A673 (cell line): ENCODE measurements at regions not wholly inside any gene's neighbourhood (a gene's known extent, or its start where the extent isn't known, plus 50 kb on each side); places are given as distances from the start of the nearest gene placed in this dataset.

Experiments
- BruUV-seq: library from RNA; stranded (reverse); fragments of 400-500 nt; replicated peaks from 2 replicates; lab custom pipeline; 2021; lab: Mats Ljungman, UMichigan
- CTCF ChIA-PET: fragments of 300-600 bp; sonication (Branson Sonifier 250); formaldehyde crosslinking; loops from one replicate; lab custom pipeline; 2022; ENCODE audit warnings: antibody characterized with exemption; lab: Charles Lee
- POLR2A ChIA-PET: fragments of 300-600 bp; sonication (Branson Sonifier 250); formaldehyde crosslinking; loops from one replicate; lab custom pipeline; 2022; ENCODE audit warnings: antibody characterized with exemption; ENCODE audit not compliant: low non-redundant PET; lab: Charles Lee
- DNase-seq: peaks from one replicate; pipeline ENCODE4 v3.0.0-alpha.2; 2015; ENCODE audit warnings: low spot score
- H3K27ac ChIP-seq: fragments of 200-600 bp; sonication (generic); 2 replicates; pipeline ENCODE4 v1.5.1; 2016; ENCODE audit warnings: mixed run types, low read depth, mild to moderate bottlenecking, mixed read lengths, antibody characterized with exemption, low read length; ENCODE audit not compliant: poor library complexity, severe bottlenecking
- H3K27me3 ChIP-seq: fragments of 200-600 bp; sonication (generic); replicated peaks from 2 replicates; pipeline ENCODE4 v1.6.1; 2017; ENCODE audit warnings: mixed run types, low read depth, mild to moderate bottlenecking, mixed read lengths, antibody characterized with exemption, low read length; ENCODE audit not compliant: insufficient read depth, poor library complexity
- H3K36me3 ChIP-seq: fragments of 200-600 bp; sonication (generic); 2 replicates; pipeline ENCODE4 v1.6.1; 2016; ENCODE audit warnings: mixed run types, mild to moderate bottlenecking, mixed read lengths, antibody characterized with exemption, low read length; ENCODE audit not compliant: insufficient read depth, poor library complexity, severe bottlenecking
- H3K4me1 ChIP-seq: fragments of 200-600 bp; sonication (generic); 2 replicates; pipeline ENCODE4 v1.6.1; 2017; ENCODE audit warnings: mixed run types, mild to moderate bottlenecking, mixed read lengths, antibody characterized with exemption, low read length; ENCODE audit not compliant: insufficient read depth, poor library complexity, severe bottlenecking
- H3K4me3 ChIP-seq: fragments of 200-600 bp; sonication (generic); 2 replicates; pipeline ENCODE4 v1.5.1; 2016; ENCODE audit warnings: low read depth, mixed run types, mild to moderate bottlenecking, mixed read lengths, low read length; ENCODE audit not compliant: poor library complexity, severe bottlenecking
- H3K9me3 ChIP-seq: fragments of 200-600 bp; sonication (generic); 2 replicates; pipeline ENCODE4 v1.6.1; 2016; ENCODE audit warnings: mixed run types, low read depth, mild to moderate bottlenecking, mixed read lengths, antibody characterized with exemption, low read length; ENCODE audit not compliant: poor library complexity, severe bottlenecking
- EZH2 ChIP-seq: fragments of 200-600 bp; sonication (generic); IDR thresholded peaks from 2 replicates; pipeline ENCODE4 v1.6.1; 2017; ENCODE audit warnings: borderline replicate concordance, low read depth, mild to moderate bottlenecking, mixed read lengths, antibody characterized with exemption, low read length; ENCODE audit not compliant: poor library complexity, severe bottlenecking
- intact Hi-C: fragments of 100-400 bp; cut with micrococcal nuclease; formaldehyde crosslinking; loops from one replicate; pipeline ENCODE4 v1.10.0; 2022; ENCODE audit not compliant: unreplicated experiment
- TF ChIP-seq, protein P1 (sequence below): fragments of 300-800, 200-600 bp; sonication (generic); conservative IDR thresholded peaks from 2 replicates; pipeline ENCODE4 v1.5.1; 2017; ENCODE audit warnings: low read depth, mild to moderate bottlenecking, antibody characterized with exemption, low read length, moderate library complexity, mixed read lengths

DNA sequence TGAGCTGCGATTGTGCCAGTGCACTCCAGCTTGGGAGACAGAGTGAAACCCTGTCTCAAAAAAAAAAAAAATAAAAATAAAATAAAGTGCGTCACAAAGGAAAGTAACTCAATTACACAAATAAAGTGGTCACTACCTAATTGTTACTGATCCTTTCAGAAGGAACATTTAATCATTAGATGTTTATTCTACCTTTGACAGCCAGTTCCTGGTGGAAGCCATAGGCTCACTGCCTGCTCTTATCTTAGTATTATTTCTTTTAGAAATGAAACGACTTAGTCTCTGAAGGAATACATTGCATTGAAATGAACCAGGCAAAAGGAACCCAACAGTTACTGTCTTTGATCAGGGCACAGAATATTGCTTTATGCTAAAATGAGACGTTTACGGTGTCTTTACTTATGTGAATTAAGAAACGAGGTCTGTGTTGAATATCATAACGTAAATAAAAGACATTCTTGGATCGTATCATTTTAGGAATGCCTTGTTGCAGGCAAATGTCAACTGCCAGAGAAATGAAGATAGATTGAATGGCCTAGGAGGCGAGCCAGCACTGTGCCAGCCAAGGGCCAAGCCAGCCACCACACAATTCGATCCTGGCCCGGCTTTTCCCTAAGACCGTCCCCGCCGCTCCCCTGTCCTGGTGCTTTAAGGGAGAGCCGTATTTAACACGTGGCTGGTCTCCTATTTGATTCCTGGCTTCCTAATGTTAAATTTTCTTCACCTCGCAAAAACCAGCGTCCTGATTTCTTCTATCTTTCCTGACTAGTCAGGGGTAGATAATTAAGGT lies 136.7 kb upstream of the GMDS start:
- no peaks in the 10 kb centered on the region for H3K36me3 ChIP-seq
- H3K27ac ChIP-seq = no peak overlapping the region
- no peaks in the 10 kb centered on the region for H3K27me3 ChIP-seq
- H3K4me1 ChIP-seq = no peaks in the 10 kb centered on the region
- TF ChIP-seq, protein P1, sequence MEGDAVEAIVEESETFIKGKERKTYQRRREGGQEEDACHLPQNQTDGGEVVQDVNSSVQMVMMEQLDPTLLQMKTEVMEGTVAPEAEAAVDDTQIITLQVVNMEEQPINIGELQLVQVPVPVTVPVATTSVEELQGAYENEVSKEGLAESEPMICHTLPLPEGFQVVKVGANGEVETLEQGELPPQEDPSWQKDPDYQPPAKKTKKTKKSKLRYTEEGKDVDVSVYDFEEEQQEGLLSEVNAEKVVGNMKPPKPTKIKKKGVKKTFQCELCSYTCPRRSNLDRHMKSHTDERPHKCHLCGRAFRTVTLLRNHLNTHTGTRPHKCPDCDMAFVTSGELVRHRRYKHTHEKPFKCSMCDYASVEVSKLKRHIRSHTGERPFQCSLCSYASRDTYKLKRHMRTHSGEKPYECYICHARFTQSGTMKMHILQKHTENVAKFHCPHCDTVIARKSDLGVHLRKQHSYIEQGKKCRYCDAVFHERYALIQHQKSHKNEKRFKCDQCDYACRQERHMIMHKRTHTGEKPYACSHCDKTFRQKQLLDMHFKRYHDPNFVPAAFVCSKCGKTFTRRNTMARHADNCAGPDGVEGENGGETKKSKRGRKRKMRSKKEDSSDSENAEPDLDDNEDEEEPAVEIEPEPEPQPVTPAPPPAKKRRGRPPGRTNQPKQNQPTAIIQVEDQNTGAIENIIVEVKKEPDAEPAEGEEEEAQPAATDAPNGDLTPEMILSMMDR = no peak
- TF ChIP-seq EZH2 = no peak
- intact Hi-C loops = no loop called here
- no peaks in the 10 kb centered on the region for H3K9me3 ChIP-seq
- no TSS peak for BruUV-seq
- no peak overlapping the region for H3K4me3 ChIP-seq
- ChIA-PET CTCF (no interaction called here), POLR2A (no interaction called here)
- no peak for DNase-seq

DNA sequence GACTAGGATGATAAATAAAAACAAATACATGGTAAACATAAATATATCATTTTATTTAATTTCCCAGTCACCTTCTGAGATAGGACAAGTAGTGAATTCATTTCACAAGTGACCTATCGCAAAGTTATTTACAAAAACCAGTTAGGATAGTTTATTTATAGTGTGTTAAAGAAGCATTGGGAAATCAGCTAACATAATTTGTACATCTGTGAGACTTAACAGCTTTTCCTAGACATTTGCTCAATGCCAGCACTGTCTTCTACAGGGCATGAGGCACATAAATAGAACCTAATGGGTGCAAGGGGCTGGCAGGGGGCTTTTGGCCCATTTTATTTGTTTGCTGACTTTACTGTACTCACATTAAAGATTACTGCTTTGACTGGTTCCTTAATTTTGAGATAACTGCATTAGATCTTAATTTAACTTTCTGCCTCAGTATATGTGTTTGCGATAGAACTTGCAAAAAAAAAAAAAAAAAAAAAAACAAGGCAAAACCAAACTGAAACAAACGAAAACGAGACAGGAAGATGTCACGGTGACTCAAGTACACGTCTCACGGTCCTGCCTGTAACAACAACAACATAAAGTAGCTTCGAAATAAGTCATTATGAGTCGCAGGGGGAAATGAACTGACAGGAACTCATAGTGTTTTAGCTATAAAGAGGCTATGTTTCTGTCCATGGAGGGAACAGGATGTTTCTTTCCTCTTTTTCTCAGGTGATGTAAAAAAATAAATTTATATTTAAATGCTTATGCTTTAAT lies 133.7 kb upstream of the GMDS start:
- H3K36me3 ChIP-seq = no peaks in the 10 kb centered on the region
- no peaks in the 10 kb centered on the region for H3K9me3 ChIP-seq
- H3K4me1 ChIP-seq = no peaks in the 10 kb centered on the region
- POLR2A ChIA-PET = no interaction called here
- no peak for TF ChIP-seq EZH2
- TF ChIP-seq, protein P1 = no peak
- CTCF ChIA-PET = no interaction called here
- H3K27me3 ChIP-seq = no peaks in the 10 kb centered on the region
- BruUV-seq = no TSS peak
- intact Hi-C loops = no loop called here
- no peak overlapping the region for H3K4me3 ChIP-seq
- no peak overlapping the region for H3K27ac ChIP-seq
- no peak for DNase-seq

DNA sequence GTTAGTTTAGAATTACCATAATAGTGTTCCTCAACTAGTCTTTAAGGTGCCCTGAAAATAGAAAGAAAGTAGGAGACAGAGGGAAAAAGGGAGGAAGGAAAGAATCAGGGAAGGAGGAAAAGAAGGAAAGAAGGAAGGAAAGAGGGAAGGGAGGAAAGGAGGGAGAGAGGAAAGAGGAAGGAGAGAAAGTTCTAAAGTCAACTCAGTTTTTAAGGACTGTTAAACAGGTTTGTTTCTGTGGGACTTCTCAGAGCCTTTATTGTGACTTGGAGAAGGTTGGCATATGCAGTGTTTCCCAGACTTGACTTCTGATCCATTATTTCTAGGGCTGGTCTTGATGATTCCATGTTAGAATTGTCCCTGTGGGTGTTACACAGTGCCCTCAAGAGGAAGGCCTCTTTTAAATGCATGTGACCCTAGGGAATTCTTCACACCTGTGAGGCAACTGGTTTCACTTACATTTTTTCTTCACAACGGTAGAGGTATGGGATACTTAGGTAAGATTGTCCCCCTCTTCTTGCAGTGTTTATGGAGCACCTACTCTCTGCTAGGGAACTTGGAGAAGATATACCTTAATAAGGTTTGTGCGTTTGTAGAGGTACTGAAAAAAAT lies 132.7 kb upstream of the GMDS start:
- no peak for DNase-seq
- ChIA-PET CTCF (no interaction called here), POLR2A (no interaction called here)
- TF ChIP-seq, protein P1 = no peak
- no peak for TF ChIP-seq EZH2
- Histone ChIP-seq H3K9me3 (no peaks in the 10 kb centered on the region), H3K4me1 (no peaks in the 10 kb centered on the region), H3K27me3 (no peaks in the 10 kb centered on the region), H3K27ac (no peak overlapping the region), H3K36me3 (no peaks in the 10 kb centered on the region), H3K4me3 (no peak overlapping the region)
- intact Hi-C loops = no loop called here
- BruUV-seq = no TSS peak
